ENCODE measurements at regions not wholly inside any gene's neighbourhood (a gene's known extent, or its start where the extent isn't known, plus 50 kb on each side); places are given as distances from the start of the nearest gene placed in this dataset.

DNA sequence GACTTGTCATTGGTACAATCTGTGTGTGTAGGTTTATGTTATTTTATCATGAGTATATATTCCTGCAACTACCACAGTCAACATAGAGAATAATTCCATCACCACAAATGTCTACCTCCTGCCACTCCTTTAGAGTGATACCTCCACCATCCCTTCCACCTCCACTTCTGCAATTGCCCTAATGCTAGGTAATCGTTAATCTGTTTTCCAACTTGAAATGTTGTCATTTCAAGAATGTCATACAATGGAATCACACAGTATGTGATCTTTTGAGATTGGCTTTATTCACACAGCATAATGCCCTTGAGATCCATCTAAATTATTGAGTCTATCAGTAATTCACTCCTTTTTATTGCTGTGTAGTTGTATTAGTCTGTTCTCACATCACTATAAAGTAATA is 414.8 kb upstream of the C16orf82 start:
- no peaks in the 10 kb centered on the region for H3K9me3 ChIP-seq (ENCODE audit: low read depth)
- TF ChIP-seq, protein P1, sequence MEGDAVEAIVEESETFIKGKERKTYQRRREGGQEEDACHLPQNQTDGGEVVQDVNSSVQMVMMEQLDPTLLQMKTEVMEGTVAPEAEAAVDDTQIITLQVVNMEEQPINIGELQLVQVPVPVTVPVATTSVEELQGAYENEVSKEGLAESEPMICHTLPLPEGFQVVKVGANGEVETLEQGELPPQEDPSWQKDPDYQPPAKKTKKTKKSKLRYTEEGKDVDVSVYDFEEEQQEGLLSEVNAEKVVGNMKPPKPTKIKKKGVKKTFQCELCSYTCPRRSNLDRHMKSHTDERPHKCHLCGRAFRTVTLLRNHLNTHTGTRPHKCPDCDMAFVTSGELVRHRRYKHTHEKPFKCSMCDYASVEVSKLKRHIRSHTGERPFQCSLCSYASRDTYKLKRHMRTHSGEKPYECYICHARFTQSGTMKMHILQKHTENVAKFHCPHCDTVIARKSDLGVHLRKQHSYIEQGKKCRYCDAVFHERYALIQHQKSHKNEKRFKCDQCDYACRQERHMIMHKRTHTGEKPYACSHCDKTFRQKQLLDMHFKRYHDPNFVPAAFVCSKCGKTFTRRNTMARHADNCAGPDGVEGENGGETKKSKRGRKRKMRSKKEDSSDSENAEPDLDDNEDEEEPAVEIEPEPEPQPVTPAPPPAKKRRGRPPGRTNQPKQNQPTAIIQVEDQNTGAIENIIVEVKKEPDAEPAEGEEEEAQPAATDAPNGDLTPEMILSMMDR (IDR thresholded peaks at IDR 0.05; ENCODE audit: low read depth, low read length), result no peak
- no peaks in the 10 kb centered on the region for H3K27me3 ChIP-seq
- no peak overlapping the region for H3K27ac ChIP-seq
- no peaks in the 10 kb centered on the region for H3K4me1 ChIP-seq (ENCODE audit: low read depth)
- H3K4me3 ChIP-seq, result no peak overlapping the region
- H3K36me3 ChIP-seq, result no peaks in the 10 kb centered on the region
- no peak for DNase-seq (ENCODE audit: low read depth in 1 of 2, low spot score in 1 of 2)

DNA sequence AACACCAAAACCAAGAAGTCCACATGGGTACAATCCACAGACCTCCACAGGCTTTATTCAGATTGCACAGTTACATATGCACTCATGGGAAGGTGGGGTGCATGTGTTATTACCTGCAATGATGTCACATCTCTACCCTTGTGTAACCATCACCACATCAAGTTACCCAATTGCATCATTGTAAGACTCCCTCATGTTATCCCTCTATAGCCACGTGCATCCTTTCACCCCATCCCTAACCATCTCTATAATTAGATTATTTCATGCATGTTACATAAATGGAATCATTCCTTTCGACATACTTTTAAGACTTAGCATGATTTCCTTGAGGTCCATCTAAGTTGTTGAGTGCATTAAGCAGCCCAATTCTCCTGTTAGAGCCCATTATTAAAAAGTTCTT is 408.2 kb upstream of the C16orf82 start:
- H3K27me3 ChIP-seq, result no peaks in the 10 kb centered on the region
- no peak overlapping the region for H3K27ac ChIP-seq
- no peaks in the 10 kb centered on the region for H3K4me1 ChIP-seq (ENCODE audit: low read depth)
- DNase-seq (ENCODE audit: low read depth in 1 of 2, low spot score in 1 of 2), result no peak
- no peaks in the 10 kb centered on the region for H3K9me3 ChIP-seq (ENCODE audit: low read depth)
- no peaks in the 10 kb centered on the region for H3K36me3 ChIP-seq
- TF ChIP-seq, protein P1 (IDR thresholded peaks at IDR 0.05; ENCODE audit: low read depth, low read length), result no peak
- H3K4me3 ChIP-seq, result no peak overlapping the region

GRCh38 chr16:26658915-26659314 is 407.8 kb upstream of the C16orf82 start:
- no peaks in the 10 kb centered on the region for H3K4me1 ChIP-seq (ENCODE audit: low read depth)
- H3K9me3 ChIP-seq (ENCODE audit: low read depth), result no peaks in the 10 kb centered on the region
- TF ChIP-seq, protein P1 (IDR thresholded peaks at IDR 0.05; ENCODE audit: low read depth, low read length), result no peak
- no peak overlapping the region for H3K4me3 ChIP-seq
- no peaks in the 10 kb centered on the region for H3K27me3 ChIP-seq
- H3K36me3 ChIP-seq, result no peaks in the 10 kb centered on the region
- H3K27ac ChIP-seq, result no peak overlapping the region
- DNase-seq (ENCODE audit: low read depth in 1 of 2, low spot score in 1 of 2), result no peak

- TF ChIP-seq, protein P1 (IDR thresholded peaks at IDR 0.05; ENCODE audit: low read depth, low read length), result no peak
- Histone ChIP-seq H3K4me1 (ENCODE audit: low read depth) (no peaks in the 10 kb centered on the region), H3K27ac (no peak overlapping the region), H3K36me3 (no peaks in the 10 kb centered on the region), H3K9me3 (ENCODE audit: low read depth) (no peaks in the 10 kb centered on the region), H3K27me3 (no peaks in the 10 kb centered on the region), H3K4me3 (no peak overlapping the region)
- DNase-seq (ENCODE audit: low read depth in 1 of 2, low spot score in 1 of 2), result no peak
These were observed 402.6 kb upstream of the C16orf82 start for GRCh38 chr16:26664086-26664485.

GRCh38 chr16:26665166-26665939 is 401.4 kb upstream of the C16orf82 start:
- no peak for DNase-seq (ENCODE audit: low read depth in 1 of 2, low spot score in 1 of 2)
- H3K4me1 ChIP-seq (ENCODE audit: low read depth), result no peaks in the 10 kb centered on the region
- H3K36me3 ChIP-seq, result no peaks in the 10 kb centered on the region
- no peaks in the 10 kb centered on the region for H3K27me3 ChIP-seq
- H3K4me3 ChIP-seq, result no peak overlapping the region
- no peak overlapping the region for H3K27ac ChIP-seq
- TF ChIP-seq, protein P1 (IDR thresholded peaks at IDR 0.05; ENCODE audit: low read depth, low read length), result no peak
- H3K9me3 ChIP-seq (ENCODE audit: low read depth), result no peaks in the 10 kb centered on the region
